Lung (tissue), 11 donors: ENCODE measurements at regions not wholly inside any gene's neighbourhood (a gene's known extent, or its start where the extent isn't known, plus 50 kb on each side); places are given as distances from the start of the nearest gene placed in this dataset.

ENCODE experiments used
- ATAC-seq: fragments of 200-7000 bp; cut with Tn5 transposase; one replicate; pipeline ENCODE4 v1.9.1; 2020; ENCODE audit warnings: moderate number of reproducible peaks; ENCODE audit not compliant: insufficient read depth, low FRiP score
- DNase-seq, 3 donors: peaks; one replicate each; pipeline ENCODE4 v3.0.0-alpha.2; 2013 to 2017
- H3K27ac ChIP-seq, 2 donors: one replicate each; pipeline ENCODE4 v1.5.1; 2013; ENCODE audit warnings: mild to moderate bottlenecking in 2 of 2, moderate library complexity in 2 of 2, control low read depth in 1 of 2, inconsistent platforms in 1 of 2, low read depth in 1 of 2, low read length in 1 of 2
- H3K27me3 ChIP-seq, 3 donors: one replicate each; pipeline ENCODE4 v1.5.1; 2013; ENCODE audit warnings: low read length in 2 of 3; ENCODE audit not compliant: control insufficient read depth in 3 of 3, insufficient read depth in 3 of 3
- H3K36me3 ChIP-seq, 4 donors: one replicate each; pipeline ENCODE4 v1.5.1; 2013; ENCODE audit warnings: low read length in 4 of 4, mild to moderate bottlenecking in 1 of 4, moderate library complexity in 1 of 4; ENCODE audit not compliant: control insufficient read depth in 4 of 4, insufficient read depth in 4 of 4
- H3K4me1 ChIP-seq, 5 donors: one replicate each; pipeline ENCODE4 v1.5.1; 2013; ENCODE audit warnings: low read length in 5 of 5, mild to moderate bottlenecking in 2 of 5, moderate library complexity in 1 of 5; ENCODE audit not compliant: control insufficient read depth in 5 of 5, insufficient read depth in 5 of 5
- H3K4me3 ChIP-seq: one replicate; pipeline ENCODE4 v1.5.1; 2013; ENCODE audit warnings: mild to moderate bottlenecking, control low read depth, moderate library complexity
- H3K9ac ChIP-seq, 2 donors: one replicate each; pipeline ENCODE4 v1.5.1; 2013; ENCODE audit warnings: low read length in 2 of 2, control low read depth in 1 of 2; ENCODE audit not compliant: insufficient read depth in 1 of 2
- H3K9me3 ChIP-seq, 4 donors: one replicate each; pipeline ENCODE4 v1.5.1; 2013; ENCODE audit warnings: low read length in 3 of 4, mild to moderate bottlenecking in 1 of 4, moderate library complexity in 1 of 4; ENCODE audit not compliant: control insufficient read depth in 4 of 4, insufficient read depth in 3 of 4
- CTCF ChIP-seq: IDR thresholded peaks from 2 replicates; pipeline ENCODE4 v1.5.1; 2012; ENCODE audit warnings: mild to moderate bottlenecking; ENCODE audit errors: control extremely low read depth, extremely low read depth
- WGBS, 2 donors: extraction: QIAGEN DNeasy Blood & Tissue Kit; methylation state at CpG; one replicate each; pipeline ENCODE4 v1.1.7; 2013; 5-methylcytosine and 5-hydroxymethylcytosine counted together
- donor health status: control.
- donor health status: control.
- donor health status: Bipolar disorder and iron deficiency.
- donor health status: healthy.
- donor health status: DM: yes; HTN: yes; CAD: no.

GRCh38 chr2:103365071-103365470, 603.2 kb downstream of the TMEM182 start:
- no peak overlapping the region for H3K4me3 ChIP-seq
- ATAC-seq, result no peak
- 78 to 89% methylated on average over 4 of the region's 4 CpGs for WGBS, 2 donors

DNA sequence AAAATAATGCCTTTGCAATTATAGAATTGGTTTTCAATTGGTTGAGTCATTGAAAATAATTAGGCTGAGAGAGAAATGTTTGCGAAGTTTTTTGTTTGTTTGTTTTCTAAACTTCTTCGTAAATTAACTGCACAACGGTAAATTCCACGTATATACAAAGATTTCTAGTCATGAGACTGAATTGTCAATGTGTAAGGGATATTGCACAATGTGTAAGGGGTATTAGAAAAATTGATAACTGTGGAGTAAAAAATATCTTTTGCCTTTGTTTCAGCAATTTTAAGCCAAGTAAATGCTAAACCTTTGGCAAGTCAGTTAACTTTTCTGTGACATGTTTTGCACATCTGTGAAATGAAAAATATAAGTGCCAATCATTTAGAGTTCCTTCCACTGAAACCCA, 606.0 kb downstream of the TMEM182 start:
- H3K9ac ChIP-seq, result no peak overlapping the region
- DNase-seq, result no peak
- no peak for ATAC-seq
- no peaks in the 10 kb centered on the region for H3K4me1 ChIP-seq
- TF ChIP-seq CTCF, result no peak
- H3K27ac ChIP-seq, result no peak overlapping the region
- no peaks in the 10 kb centered on the region for H3K27me3 ChIP-seq
- no peaks in the 10 kb centered on the region for H3K36me3 ChIP-seq
- H3K4me3 ChIP-seq, result no peak overlapping the region
- WGBS, 2 donors, result 90 to 94% methylated on average over 4 of the region's 4 CpGs
- peaks cover 0 to 2% (median 0%) of the 10 kb centered on the region in 4 donors for H3K9me3 ChIP-seq

More at GRCh38 chr2:103365071-103365470, 603.2 kb downstream of the TMEM182 start:
- Histone ChIP-seq H3K36me3 (no peaks in the 10 kb centered on the region), H3K9ac (no peak overlapping the region), H3K27me3 (no peaks in the 10 kb centered on the region), H3K4me1 (no peaks in the 10 kb centered on the region), H3K9me3 (peaks cover 0 to 2% (median 0%) of the 10 kb centered on the region in 4 donors), H3K27ac (no peak overlapping the region)
- no peak for DNase-seq
- no peak for TF ChIP-seq CTCF

GRCh38 chr2:103383541-103383940, 621.7 kb downstream of the TMEM182 start:
- no peak overlapping the region for H3K9ac ChIP-seq
- WGBS, 2 donors, result 56 to 69% methylated on average over 3 of the region's 3 CpGs
- H3K27ac ChIP-seq, result no peak overlapping the region
- DNase-seq (peak; percentile 15 to 93 (median 84)), ATAC-seq (no peak)
- H3K4me3 ChIP-seq, result no peak overlapping the region
- no peaks in the 10 kb centered on the region for H3K36me3 ChIP-seq
- H3K9me3 ChIP-seq, result peaks cover 0 to 6% (median 0%) of the 10 kb centered on the region in 4 donors
- no peak for TF ChIP-seq CTCF
- H3K27me3 ChIP-seq, result peaks cover 0 to 5% (median 2%) of the 10 kb centered on the region in 3 donors
- H3K4me1 ChIP-seq, result peaks cover 0 to 20% (median 0%) of the 10 kb centered on the region in 5 donors

- no peak for TF ChIP-seq CTCF
- no peak overlapping the region for H3K9ac ChIP-seq
- H3K27ac ChIP-seq, result no peak overlapping the region
- DNase-seq (no peak), ATAC-seq (no peak)
- H3K27me3 ChIP-seq, result peaks cover 0 to 2% (median 0%) of the 10 kb centered on the region in 3 donors
- H3K4me3 ChIP-seq, result no peak overlapping the region
- peaks cover 0 to 17% (median 0%) of the 10 kb centered on the region in 5 donors for H3K4me1 ChIP-seq
- WGBS, 2 donors, result 89 to 92% methylated on average over 3 of the region's 3 CpGs
- no peaks in the 10 kb centered on the region for H3K9me3 ChIP-seq
- no peaks in the 10 kb centered on the region for H3K36me3 ChIP-seq
Observed at GRCh38 chr2:103386872-103387271, 625.0 kb downstream of the TMEM182 start.
